Mucosa of descending colon (tissue), 3 donors: ENCODE measurements at regions not wholly inside any gene's neighbourhood (a gene's known extent, or its start where the extent isn't known, plus 50 kb on each side); places are given as distances from the start of the nearest gene placed in this dataset.

Source experiments
- ATAC-seq: fragments of 200-7000 bp; cut with Tn5 transposase; one replicate; pipeline ENCODE4 v1.9.1; 2020; ENCODE audit warnings: mild to moderate bottlenecking, moderate library complexity
- DNase-seq, 3 donors: peaks; one replicate each; pipeline ENCODE4 v3.0.0-alpha.2; 2020
- H3K36me3 ChIP-seq: fragments of 200-600 bp; one replicate; pipeline ENCODE4 v1.8.0; 2021; ENCODE audit warnings: low read depth, mild to moderate bottlenecking
- H3K4me1 ChIP-seq: fragments of 200-600 bp; one replicate; pipeline ENCODE4 v1.8.0; 2021; ENCODE audit warnings: low read depth, mild to moderate bottlenecking
- H3K4me3 ChIP-seq: fragments of 200-600 bp; one replicate; pipeline ENCODE4 v1.8.0; 2021; ENCODE audit warnings: mild to moderate bottlenecking
- H3K9me3 ChIP-seq: fragments of 200-600 bp; one replicate; pipeline ENCODE4 v1.8.0; 2021; ENCODE audit warnings: mild to moderate bottlenecking
- CTCF ChIP-seq: fragments of 200-600 bp; IDR thresholded peaks from one replicate; pipeline ENCODE4 v1.8.0; 2022; ENCODE audit warnings: antibody characterized with exemption, mild to moderate bottlenecking
- intact Hi-C, 2 donors: fragments of 100-400 bp; cut with DNase I in 1 of 2; cut with micrococcal nuclease in 1 of 2; formaldehyde crosslinking; loops; one replicate each; pipeline versions ENCODE4 v1.11.0 to v1.11.1; 2022; cut with DNase I, micrococcal nuclease
- donor health status: DM: no; HTN: no; CAD: no; lungs with moderate emphysema.
- donor health status: DM: no; HTN: no; CAD: no.
- donor health status: DM: no; HTN: yes; CAD: no.

GRCh38 chr5:52448111-52448510 lies 339.6 kb upstream of the ITGA1 start:
- no peak for ATAC-seq
- no peak for TF ChIP-seq CTCF
- no peak overlapping the region for H3K4me3 ChIP-seq
- H3K9me3 ChIP-seq: no peaks in the 10 kb centered on the region
- intact Hi-C loops: no loop called here
- DNase-seq: no peak
- H3K36me3 ChIP-seq: no peaks in the 10 kb centered on the region
- H3K4me1 ChIP-seq: no peaks in the 10 kb centered on the region

GRCh38 chr5:52449516-52449915 lies 338.2 kb upstream of the ITGA1 start:
- no peaks in the 10 kb centered on the region for H3K36me3 ChIP-seq
- no peaks in the 10 kb centered on the region for H3K4me1 ChIP-seq
- TF ChIP-seq CTCF: no peak
- no peak overlapping the region for H3K4me3 ChIP-seq
- no peak for DNase-seq
- intact Hi-C loops: no loop called here
- H3K9me3 ChIP-seq: no peaks in the 10 kb centered on the region
- no peak for ATAC-seq

GRCh38 chr5:52452098-52452497 lies 335.6 kb upstream of the ITGA1 start:
- intact Hi-C loops: no loop called here
- Histone ChIP-seq H3K36me3 (no peaks in the 10 kb centered on the region), H3K9me3 (no peaks in the 10 kb centered on the region), H3K4me1 (no peaks in the 10 kb centered on the region), H3K4me3 (no peak overlapping the region)
- ATAC-seq: no peak
- TF ChIP-seq CTCF: no peak
- DNase-seq: no peak

- Histone ChIP-seq H3K36me3 (no peaks in the 10 kb centered on the region), H3K4me1 (no peaks in the 10 kb centered on the region), H3K4me3 (no peak overlapping the region), H3K9me3 (no peaks in the 10 kb centered on the region)
- TF ChIP-seq CTCF: no peak
- ATAC-seq (no peak), DNase-seq (no peak)
- intact Hi-C loops: no loop called here
These were observed 334.5 kb upstream of the ITGA1 start for GRCh38 chr5:52453176-52453575.

GRCh38 chr5:52455920-52456319 lies 331.8 kb upstream of the ITGA1 start:
- ATAC-seq: no peak
- Histone ChIP-seq H3K4me3 (no peak overlapping the region), H3K36me3 (no peaks in the 10 kb centered on the region), H3K4me1 (no peaks in the 10 kb centered on the region), H3K9me3 (no peaks in the 10 kb centered on the region)
- intact Hi-C loops: no loop called here
- TF ChIP-seq CTCF: no peak
- DNase-seq: no peak

- no peak for TF ChIP-seq CTCF
- intact Hi-C loops: no loop called here
- ATAC-seq: no peak
These were observed 329.9 kb upstream of the ITGA1 start for GRCh38 chr5:52457810-52458209.

More at GRCh38 chr5:52457810-52458209, 329.9 kb upstream of the ITGA1 start:
- H3K36me3 ChIP-seq: no peaks in the 10 kb centered on the region
- H3K4me3 ChIP-seq: no peak overlapping the region
- no peak for DNase-seq
- no peaks in the 10 kb centered on the region for H3K9me3 ChIP-seq
- no peaks in the 10 kb centered on the region for H3K4me1 ChIP-seq
